ENCODE measurements at regions not wholly inside any gene's neighbourhood (a gene's known extent, or its start where the extent isn't known, plus 50 kb on each side); places are given as distances from the start of the nearest gene placed in this dataset.

- TF ChIP-seq CTCF (IDR thresholded peaks at IDR 0.05), result no peak
These were observed 1171.2 kb downstream of the CDH12 start for GRCh38 chr5:21681911-21682310.

- TF ChIP-seq CTCF (IDR thresholded peaks at IDR 0.05), result no peak
These were observed 1172.5 kb downstream of the CDH12 start for GRCh38 chr5:21680641-21681040.

GRCh38 chr5:21680196-21680595 is 1172.9 kb downstream of the CDH12 start:
- no peak for TF ChIP-seq CTCF (IDR thresholded peaks at IDR 0.05)

GRCh38 chr5:21678526-21678925 is 1174.6 kb downstream of the CDH12 start:
- TF ChIP-seq CTCF (IDR thresholded peaks at IDR 0.05), result no peak

- no peak for TF ChIP-seq CTCF (IDR thresholded peaks at IDR 0.05)
These were observed 1180.2 kb downstream of the CDH12 start for GRCh38 chr5:21672911-21673310.

GRCh38 chr5:21672360-21672759 is 1180.8 kb downstream of the CDH12 start:
- TF ChIP-seq CTCF (IDR thresholded peaks at IDR 0.05), result no peak

- no peak for TF ChIP-seq CTCF (IDR thresholded peaks at IDR 0.05)
These were observed 1187.6 kb downstream of the CDH12 start for GRCh38 chr5:21665524-21665923.

- TF ChIP-seq CTCF (IDR thresholded peaks at IDR 0.05), result no peak
These were observed 1190.1 kb downstream of the CDH12 start for GRCh38 chr5:21663082-21663481.

Data from LNCAP (cell line).